HG02840 (cell line): ENCODE measurements at regions not wholly inside any gene's neighbourhood (a gene's known extent, or its start where the extent isn't known, plus 50 kb on each side); places are given as distances from the start of the nearest gene placed in this dataset.

Experiments
- ATAC-seq: cut with Tn5 transposase; IDR thresholded peaks from one replicate; pipeline ENCODE4 v1.9.1; 2021; ENCODE audit warnings: mild to moderate bottlenecking, moderate library complexity, moderate number of reproducible peaks; ENCODE audit not compliant: unreplicated experiment, low FRiP score

DNA sequence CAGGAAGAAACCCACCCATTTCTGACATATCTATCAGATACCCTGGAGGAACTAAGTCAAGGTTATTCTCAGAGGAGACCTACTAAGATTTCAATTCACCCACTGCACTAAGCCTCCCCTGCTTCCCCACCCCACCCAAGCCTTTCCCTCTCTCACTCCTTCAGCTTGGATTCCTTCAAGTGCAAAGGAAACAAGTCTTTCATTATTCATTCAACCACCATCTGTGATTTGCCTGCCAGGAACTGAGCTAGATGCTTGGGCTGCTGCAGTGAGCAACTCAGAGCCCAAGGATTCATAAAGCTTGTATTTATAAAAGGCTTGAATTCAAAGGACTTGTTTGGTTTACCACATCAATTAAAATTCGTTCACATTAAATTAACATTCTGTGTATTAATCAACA lies 161.3 kb downstream of the GXYLT1 start:
- no peak for ATAC-seq

DNA sequence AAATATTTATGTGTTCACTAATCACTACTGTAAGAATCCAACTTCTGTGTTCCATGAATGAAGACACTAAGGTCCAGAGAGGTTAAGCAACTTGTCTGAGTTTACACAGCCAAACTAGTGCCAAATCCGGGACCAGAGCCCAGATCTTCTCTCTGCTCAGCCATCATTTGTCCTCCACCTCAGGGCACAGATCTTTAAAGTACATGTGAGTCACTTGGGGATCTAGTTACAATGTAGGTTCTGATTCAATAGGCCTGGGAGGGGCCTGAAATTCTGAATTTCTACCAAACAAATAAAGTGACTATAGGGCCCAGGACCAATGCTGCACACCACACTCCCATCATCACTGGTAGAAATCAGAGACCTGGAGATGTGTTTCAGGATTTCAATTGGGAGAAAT lies 162.9 kb downstream of the GXYLT1 start:
- ATAC-seq: no peak

DNA sequence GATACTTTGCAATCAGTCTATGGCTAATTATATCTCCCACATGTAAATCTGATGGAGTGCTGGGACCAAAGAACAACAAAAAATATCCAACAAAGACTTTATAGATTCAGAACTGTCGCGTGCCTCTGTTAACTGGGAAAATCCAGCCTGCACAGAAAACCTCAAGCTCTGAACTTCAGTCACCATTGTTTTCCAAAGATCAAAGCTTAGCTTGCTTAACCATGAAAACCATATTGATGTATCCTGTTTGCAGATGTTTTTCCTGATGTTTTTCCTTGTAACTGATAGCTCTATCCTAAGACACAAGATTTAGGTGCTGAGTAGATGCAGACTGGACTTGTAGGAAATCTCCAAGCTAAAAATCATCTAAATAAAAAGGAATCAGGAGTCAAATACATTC lies 163.7 kb downstream of the GXYLT1 start:
- ATAC-seq: no peak

DNA sequence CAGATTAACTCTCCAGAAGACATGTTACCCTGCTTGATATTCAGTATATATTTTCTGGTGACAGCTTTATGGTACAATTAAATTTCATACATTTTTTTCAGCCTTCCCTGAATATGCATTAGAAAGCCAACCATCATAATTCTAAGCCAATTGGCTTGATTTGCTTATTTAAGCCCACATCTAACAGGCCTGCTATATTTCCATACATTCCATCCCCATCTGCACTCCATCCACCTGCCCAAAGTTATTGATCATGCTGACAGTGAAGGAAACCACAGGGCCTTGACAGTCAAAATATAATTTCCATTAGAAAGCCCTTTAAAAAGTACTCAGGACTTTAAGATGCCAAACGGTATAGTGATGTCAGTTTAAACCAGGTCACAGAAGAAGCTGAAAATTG lies 164.3 kb downstream of the GXYLT1 start:
- no peak for ATAC-seq

DNA sequence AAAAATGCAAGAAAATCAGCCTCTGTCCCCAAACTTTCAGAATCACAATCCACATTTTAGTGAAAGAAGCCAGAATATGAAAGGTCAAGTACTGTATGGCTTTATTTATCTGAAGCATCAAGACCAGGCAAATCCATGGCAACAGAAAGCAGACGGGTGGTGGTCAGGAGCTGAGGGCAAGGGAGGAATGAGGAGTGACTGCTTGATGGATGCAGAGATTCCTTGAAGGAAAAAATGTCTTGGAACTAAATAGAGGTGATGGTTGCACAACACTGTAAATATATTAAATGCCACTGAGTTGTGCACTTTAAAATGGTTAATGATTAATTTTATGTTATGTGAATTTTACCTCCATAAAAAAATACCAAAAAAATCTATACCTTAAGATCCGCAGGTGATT lies 165.1 kb downstream of the GXYLT1 start:
- ATAC-seq: no peak

DNA sequence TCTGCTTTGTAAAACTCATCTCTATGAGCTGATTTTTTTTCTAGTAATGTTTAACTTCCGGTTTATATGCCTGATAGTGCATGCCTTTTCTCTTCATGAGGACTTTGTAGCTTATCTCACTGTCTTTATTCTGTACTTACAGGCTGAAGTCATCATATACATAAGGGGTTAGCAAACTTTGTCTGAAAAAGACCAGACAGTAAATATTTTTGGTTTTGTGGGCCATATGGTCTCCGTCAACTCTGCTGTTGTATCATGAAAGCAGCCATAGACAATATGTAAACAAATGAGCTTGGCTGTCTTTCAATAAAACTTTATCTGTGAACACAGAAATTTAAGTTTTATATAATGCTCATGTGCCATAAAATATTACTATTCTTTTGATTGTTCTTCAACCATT lies 172.1 kb downstream of the GXYLT1 start:
- no peak for ATAC-seq

DNA sequence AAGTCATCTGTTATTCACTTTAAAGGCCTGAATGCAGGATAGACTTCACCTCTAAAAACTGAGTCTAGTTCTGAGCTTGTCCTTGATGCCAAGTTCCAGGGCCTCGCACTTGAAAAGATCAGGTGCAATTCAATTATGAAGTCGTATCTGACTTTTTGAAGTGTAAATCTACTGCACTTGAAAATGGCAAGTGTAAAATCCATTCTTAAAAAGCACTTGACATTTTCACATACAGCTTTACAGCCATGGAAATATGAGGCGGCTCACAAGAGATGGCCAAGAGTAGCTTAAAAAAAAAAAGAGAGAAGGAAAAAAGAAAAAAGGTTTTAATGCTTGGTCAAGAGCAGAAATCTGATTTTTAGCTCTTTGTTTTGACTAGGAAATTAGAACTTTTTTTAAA lies 172.5 kb downstream of the GXYLT1 start:
- no peak for ATAC-seq

DNA sequence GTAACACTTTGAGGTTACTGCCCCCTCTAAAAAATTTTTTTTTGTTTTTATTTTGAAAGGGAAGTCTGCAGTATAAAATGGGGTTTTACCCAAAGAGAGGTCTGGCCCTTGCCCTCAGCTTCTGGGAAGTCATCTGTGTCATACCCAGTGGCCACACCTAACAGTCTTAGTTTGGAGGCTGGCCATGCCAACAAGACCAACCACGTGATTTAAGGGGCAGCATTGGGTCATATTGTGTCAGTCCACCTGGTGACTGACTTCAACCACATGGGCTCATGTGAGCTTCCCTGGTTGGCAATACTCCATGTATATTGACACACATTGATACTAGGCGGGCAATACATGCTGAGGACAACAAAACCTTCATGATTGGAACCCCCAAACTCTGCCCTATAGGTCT lies 173.9 kb downstream of the GXYLT1 start:
- ATAC-seq: no peak

DNA sequence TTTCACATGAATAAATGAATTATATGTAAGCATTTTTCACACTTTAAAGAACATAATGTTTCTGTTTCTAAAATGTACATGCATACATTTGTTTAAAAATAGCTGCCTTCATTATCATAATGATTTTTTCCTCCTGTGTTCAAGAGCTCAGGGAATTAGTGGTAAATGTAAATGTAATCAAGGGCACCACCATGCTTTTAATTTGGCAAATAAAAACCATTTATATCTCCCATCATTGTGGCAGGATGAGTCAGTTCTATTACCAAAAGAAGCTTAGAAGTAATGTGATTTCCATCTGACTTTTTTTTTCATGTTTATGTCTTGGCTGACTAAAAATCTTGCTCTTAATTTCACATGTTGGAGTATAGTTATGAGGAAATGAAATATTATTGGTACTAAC lies 176.1 kb downstream of the GXYLT1 start:
- no peak for ATAC-seq

DNA sequence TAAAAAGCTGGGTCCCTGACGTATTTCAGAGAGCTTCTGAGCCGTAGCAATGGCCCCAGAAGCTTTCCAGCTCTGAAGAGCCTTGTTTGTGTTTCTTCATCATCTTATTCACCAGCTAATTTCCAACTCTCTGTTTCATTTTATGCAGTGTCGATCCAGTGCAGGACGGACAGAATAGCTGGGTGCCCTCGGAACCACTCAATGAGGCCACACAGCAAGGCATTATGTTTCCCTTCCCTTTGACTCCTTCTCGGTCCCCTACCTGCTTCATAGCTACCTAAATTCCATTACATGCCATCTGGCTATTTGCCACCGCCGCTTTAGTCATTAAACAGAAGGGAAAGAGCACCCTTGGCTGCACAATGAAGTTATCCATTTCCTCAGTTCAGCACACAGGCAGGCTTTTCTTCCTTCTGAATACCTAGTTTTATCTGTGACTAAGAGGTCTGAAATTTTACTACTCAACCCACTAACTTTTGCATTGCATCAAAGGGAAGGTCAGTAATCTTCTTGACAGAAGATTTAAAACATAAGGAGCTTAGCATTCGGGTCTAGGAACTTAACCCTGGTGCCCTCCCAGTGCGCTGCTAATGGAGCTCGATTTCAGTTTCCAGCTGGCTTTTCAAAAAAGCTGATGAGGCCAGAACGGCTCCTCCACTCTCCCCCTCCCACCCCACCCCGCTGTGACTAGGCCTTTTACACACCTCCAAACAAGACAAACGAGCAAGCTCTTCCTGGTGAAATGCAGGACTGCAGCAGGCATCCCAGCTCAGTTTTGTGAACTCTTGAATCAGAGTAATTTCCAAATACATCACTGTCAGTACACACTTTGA lies 176.8 kb downstream of the GXYLT1 start:
- no peak for ATAC-seq

DNA sequence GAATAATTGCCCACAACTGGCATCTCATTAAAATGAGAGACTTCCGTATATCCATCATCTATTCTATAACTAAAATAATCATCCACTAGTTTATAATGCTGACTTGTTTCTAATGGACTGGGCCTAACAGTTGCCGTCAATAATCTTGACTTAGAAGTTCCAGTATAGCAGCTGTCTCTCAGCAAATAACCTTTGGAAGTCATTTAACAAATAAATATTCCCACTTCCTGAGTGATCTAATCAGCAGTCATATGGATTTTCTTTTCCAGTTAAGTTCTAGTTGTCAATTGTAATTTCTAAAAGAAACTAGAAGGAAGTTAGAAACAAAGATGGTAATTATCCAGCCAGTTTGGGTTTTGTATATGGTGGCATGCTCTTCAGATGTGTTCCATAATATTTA lies 177.8 kb downstream of the GXYLT1 start:
- no peak for ATAC-seq

DNA sequence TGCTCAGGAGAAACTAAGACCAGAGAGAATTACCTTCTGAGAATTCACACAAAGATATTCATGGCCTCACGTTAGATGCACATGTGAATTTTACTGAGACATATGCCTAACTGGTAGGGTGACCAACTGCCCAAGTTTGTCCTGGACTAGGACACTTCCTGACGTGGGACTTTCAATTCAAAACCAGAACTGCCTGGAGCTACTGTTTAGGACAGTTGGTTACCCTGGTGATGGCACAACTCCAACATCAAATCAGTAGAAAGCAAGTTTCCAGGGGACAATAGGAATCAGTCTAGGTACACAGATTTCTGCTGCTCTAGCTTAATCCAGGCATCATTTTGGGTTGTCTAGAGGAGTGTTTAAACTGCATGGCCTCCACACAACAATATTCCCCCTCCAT lies 178.7 kb downstream of the GXYLT1 start:
- ATAC-seq: no peak

DNA sequence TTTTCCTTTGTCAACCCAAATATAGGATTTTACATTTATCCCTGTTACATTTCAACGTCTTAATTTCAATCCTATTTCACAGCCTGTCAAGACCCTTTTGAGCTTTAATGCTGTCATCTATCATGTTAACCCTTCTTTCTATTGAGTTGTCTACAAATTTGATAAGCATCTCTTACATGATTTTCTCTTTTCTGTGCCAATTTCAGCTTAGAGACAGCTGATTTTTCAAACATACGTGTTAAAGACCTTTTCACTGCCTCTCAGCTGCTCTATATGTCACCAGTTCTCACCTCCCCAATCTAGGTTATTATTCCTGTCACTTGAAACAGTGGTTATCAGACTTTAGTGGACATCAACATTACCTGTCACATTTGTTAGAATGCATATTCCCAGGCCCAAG lies 181.3 kb downstream of the GXYLT1 start:
- no peak for ATAC-seq

DNA sequence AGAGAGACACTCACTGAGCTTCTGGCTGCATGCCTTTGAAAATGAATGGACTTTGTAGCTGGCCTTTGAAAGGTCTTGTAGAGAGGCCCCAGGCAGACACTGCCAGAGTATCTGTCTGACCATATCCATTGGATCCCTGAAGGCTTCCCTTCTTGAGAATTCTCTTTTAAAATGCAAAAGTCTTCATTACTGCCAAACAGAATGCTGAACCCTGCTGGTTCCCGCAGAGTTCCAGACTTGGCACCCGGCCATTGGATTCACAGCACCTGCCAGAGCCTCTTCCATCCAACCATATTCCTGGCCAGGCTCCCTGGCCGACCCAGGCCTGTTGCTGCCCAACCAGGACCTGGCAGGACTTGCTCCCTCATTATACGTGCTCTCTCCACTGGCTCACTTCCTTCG lies 182.5 kb downstream of the GXYLT1 start:
- no peak for ATAC-seq

DNA sequence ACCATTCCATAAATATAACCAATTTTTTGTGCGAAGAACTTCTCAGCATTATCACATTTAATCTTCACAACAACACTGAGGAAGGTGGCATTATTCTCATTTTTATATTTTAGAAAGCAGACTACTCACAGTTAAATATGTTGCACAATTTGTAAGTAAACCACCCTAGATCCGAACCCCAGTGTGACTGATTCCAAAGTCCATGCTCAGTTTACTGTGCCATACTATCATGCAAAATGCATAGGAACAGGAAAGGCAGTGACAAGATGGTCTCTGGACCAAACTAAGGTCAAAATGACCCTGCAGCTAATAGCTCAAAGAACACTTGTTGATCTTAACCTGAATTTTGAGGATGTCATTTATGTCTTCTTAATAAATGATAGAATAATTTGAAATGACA lies 185.4 kb downstream of the GXYLT1 start:
- ATAC-seq: no peak

DNA sequence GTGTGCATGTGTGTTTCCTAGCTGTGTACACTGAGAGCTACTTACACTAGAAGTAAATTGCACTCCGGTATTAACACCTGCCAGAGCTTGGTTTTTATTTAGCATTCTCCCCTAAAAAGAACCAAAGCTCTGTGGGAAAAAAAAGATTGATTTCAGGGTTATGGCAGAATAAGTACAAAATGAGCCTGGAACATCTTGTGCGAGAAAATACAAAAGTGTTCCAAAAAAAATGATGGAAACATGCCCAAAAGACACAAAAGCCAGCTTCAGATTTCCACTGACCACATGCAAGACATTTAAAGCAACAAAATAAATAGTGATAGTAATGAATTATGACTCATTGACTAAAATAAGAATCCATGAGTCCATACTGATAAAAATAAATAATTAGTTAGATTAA lies 188.3 kb downstream of the GXYLT1 start:
- no peak for ATAC-seq

DNA sequence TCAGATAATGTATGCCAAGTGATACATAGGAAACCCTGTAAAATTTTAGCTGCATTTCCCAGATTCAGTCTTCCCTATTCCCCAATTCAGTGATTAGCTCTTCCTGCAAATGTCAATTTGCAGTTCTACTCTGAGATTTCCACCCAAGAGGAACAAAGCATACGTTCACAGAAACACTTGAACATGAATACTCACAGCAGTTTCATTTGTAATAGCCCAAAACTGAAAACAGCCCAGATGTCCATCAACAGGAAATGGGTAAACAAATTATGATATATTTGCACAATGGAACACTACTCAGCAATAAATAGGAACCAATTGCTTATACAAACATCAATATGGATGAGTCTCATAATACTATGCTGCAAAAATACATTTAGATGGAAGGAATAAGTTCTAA lies 194.2 kb downstream of the GXYLT1 start:
- no peak for ATAC-seq

DNA sequence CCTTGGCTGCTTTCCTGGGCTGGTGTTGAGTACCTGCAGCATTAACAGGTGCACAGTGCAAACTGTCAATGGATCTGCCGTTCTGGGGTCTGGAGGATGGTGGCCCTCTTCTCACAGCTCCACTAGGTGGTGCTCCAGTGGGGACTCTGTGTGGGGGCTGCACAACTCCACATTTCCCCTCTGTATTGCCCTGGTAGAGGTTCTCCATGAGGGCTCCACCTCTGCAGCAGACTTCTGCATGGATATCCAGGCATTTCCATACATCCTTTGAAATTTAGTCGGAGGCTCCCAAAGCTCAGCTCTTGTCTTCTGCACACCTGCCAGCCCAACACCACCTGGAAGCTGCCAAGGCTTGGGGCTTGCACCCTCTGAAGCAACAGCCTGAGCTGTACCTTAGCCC lies 198.6 kb downstream of the GXYLT1 start:
- ATAC-seq: no peak

DNA sequence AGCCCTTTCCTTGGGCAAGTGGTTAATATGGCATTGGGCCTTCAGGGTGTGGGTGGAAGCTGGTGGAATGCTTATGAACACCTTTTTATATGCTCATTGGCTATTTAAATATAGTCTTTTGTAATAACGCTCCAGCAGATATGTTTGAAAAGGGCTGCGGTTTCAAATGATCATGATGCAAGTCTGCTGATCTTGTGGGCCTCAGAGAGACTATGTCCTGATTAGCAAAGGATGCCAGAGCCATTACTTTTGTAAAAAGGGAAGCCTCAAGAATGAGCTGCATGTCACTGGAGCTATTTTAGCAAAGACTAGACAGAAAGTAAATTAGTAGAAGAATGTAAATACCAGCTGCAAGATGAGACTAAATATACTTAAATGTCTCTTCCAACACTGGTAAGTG lies 200.5 kb downstream of the GXYLT1 start:
- no peak for ATAC-seq

DNA sequence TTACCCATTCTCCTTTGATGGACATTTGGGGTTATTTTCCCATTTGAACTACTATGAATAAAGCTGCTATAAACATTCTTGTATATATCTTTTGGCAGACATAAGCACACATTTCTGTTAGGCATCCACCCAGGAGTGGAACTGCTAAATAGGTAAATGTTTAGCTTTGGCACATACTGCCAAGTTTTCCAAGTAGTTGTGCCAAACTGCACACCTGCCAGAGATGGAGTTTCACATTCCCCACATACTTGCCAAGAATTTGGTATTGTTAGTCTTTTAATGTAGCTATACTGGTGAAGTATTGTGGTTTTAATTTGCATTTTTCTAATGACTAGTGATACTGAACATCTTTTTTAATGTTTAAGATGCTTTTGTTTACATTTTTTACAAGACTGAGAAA lies 201.0 kb downstream of the GXYLT1 start:
- ATAC-seq: no peak

DNA sequence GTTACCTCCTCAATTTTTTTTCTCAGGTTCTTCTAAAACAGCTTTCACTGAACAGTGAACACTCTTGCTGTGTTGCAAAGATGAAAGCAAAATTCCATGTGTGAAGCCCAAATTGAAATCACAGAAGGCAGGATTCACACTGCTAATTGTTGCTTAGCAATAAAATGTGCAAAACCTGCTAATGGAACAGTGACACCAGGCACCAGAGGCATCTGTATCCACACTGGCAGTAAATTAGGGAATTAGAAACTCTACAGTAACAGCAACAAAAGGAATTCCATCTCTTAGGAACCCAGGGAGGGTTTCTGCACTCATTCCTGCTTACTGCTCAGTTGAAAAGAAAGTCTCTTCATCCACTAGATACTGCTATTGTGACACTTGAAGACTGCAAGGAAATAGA lies 202.3 kb downstream of the GXYLT1 start:
- ATAC-seq: no peak

DNA sequence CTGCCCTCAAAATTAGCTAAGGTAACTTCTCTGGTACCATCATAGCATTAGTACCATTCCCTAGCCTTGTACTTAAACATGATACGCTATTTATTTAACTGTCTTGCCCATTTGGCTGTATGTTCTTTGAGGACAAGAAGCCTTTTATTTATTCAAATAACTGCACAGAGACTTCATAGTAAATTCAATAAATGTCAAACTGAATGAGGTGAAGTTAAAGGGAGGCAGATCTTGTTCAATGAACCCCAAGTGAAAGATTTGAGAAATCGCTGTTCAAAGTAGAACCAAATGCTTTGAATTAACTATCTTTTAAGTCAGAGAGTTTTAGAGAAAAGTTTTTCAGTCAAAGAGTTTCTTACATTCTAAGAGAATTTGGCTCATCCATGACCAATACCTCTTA lies 203.6 kb downstream of the GXYLT1 start:
- ATAC-seq: no peak

DNA sequence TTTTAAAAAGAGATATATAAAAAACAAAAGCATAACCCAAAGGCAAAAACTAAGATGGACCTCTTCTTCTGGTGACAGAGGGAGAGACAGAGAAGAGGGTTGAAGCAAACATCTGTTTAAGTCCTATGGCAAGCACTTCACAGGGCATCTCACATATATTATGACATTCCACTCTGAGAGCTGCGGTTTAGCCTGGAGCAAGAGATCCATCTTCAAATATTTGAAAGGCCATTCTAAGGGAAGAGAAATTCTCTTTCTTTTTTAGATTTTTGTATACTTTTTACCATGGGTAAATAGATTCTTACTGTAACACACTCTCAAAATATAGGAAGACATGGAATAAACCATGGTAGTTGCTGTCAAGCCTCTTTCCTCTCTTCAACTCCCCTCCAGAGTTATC lies 204.1 kb downstream of the GXYLT1 start:
- ATAC-seq: no peak
